ENCODE measurements at regions not wholly inside any gene's neighbourhood (a gene's known extent, or its start where the extent isn't known, plus 50 kb on each side); places are given as distances from the start of the nearest gene placed in this dataset.

DNA sequence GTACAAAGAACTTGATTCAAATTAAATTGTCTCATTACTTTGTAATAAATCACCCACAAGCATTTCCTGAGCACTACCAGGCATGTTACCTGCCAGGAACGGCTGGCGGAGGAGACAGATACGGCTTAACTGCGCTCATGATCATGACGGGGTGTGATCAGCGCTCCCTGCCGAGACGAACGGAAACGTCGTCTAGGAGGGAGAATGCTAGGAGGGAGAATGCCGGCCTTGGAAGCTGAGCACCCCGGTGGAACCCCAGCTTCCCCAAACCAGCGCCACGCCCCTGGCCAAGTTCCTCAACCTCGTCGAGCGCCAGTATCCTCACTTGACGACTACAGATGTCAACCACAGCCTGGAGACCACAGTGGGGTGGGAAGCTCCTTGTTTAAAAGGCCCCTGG is 272.8 kb downstream of the CTTN start:
- TF ChIP-seq, protein P1, sequence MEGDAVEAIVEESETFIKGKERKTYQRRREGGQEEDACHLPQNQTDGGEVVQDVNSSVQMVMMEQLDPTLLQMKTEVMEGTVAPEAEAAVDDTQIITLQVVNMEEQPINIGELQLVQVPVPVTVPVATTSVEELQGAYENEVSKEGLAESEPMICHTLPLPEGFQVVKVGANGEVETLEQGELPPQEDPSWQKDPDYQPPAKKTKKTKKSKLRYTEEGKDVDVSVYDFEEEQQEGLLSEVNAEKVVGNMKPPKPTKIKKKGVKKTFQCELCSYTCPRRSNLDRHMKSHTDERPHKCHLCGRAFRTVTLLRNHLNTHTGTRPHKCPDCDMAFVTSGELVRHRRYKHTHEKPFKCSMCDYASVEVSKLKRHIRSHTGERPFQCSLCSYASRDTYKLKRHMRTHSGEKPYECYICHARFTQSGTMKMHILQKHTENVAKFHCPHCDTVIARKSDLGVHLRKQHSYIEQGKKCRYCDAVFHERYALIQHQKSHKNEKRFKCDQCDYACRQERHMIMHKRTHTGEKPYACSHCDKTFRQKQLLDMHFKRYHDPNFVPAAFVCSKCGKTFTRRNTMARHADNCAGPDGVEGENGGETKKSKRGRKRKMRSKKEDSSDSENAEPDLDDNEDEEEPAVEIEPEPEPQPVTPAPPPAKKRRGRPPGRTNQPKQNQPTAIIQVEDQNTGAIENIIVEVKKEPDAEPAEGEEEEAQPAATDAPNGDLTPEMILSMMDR (IDR thresholded peaks at IDR 0.05), result no peak
- no peak for TF ChIP-seq POLR2A (IDR thresholded peaks at IDR 0.05)
